GM21526 (cell line): ENCODE measurements at regions not wholly inside any gene's neighbourhood (a gene's known extent, or its start where the extent isn't known, plus 50 kb on each side); places are given as distances from the start of the nearest gene placed in this dataset.

Experiments used
- ATAC-seq: cut with Tn5 transposase; IDR thresholded peaks from one replicate; pipeline ENCODE4 v1.9.1; 2021; ENCODE audit warnings: moderate library complexity; ENCODE audit not compliant: unreplicated experiment, low FRiP score

DNA sequence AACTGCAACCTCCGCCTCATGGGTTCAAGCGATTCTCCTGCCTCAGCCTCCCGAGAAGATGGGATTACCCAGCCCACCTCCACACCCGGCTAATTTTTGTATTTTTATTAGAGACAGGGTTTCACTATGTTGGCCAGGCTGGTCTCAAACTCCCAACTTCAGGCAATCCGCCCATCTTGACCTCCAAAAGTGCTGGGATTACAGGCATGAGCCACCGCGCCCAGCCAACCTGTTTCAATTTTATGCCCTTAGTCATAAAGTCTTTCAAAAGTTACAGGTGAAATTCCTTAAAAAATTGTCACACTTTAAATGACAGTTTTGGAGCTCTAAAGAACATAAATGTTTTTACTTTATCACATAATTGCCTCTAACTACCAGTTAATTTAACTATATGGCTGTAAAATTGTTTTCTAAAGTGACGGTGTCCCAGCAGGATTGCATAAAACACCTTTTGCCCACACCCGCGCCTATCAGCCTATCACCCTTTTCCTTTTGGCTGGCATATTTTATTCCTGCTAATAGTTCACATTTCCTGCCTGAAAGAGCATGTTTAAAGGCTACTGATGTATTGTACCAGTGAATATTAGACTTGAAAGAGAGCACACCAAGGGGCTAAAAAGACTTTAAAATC lies 164.2 kb upstream of the SEMA6D start:
- no peak for ATAC-seq

DNA sequence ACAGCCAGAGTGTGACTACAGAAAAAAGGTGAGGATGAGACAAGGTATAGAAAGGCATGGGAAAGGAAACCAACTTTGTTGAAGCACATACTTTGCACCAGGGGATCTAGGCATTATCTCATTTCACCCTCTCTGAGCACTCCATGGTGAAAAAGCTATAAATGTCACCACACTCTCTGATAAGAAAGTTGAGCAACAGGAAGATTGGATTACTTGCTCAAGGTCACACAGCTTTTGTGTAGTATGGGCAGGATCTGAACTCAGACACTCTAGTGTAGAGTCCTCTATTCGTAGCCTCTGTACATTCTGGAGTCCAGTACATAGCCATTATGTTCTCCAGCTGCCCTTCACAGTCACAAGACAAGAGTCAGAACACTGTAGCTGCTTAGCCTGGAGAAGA lies 163.4 kb upstream of the SEMA6D start:
- no peak for ATAC-seq

DNA sequence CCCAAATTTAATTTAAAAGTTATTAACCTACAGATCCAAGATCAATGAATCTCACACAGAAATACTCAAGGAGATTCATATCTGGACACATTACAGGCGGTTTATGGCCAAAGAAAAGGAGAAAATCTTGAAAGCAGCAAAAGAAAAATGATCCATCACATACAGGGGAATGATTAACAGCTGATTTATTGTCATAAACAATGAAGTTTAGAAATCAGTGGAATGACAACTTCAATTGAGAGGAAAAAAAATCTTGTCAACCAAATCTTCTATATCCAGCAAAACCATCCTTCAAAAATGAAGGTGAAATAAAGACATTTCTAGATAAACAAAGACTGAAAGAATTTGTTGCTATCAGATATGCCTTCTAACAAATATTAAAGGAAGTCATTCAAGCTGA lies 156.2 kb upstream of the SEMA6D start:
- no peak for ATAC-seq

DNA sequence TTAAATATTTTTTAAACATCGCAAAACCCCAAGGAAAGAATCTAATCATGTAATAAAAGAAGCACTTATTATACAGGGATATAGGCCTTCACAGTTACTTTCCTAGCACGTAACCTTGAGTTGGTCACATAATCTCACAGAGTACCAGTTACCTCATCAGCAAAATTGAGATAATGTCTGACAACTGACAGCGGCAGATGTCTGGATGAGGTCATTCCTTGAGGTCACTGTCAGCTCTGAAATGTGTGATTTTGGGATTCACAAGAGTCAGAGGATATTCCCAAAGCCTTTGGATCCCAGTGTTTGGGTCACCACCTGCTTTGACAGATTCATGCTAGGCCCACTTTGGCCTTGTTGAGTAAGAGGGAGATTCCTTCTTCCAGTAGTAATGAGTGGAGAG lies 151.4 kb upstream of the SEMA6D start:
- no peak for ATAC-seq

DNA sequence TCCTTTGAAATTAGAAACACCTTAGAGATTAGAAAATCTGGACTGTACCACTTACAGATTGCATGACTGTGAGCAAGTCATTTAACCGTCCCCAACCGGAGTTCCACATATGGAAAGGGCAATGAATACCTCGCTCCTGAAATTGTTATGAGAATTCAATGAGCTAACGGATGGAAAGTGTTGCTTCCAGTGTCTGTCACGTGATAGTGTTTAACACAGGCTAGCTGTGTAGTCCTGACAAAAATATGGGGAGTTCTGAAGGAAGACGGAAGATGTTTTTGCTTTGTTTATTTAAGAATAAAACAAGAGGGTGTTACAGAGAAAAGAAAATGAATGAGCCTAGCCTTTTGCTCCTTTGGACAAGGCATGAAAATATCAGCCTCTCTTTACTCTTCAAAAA lies 150.7 kb upstream of the SEMA6D start:
- no peak for ATAC-seq

DNA sequence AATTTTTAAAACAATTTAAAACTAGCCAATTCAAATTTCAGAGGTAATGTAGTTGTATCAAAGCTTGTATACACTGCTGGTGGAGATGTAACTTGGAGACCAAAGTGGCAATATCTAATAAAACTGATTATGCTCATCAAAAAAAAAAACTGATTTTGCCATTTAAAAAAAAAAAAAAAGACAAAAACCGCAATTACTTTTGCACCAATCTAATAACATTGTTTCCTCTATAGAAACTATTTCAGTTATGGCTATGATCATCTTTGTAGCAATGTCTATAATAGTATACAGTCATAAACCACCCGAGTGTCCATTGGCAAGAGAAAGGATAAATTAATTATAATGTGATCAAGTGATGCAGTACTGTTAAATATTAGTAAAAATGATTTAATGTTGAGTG lies 149.3 kb upstream of the SEMA6D start:
- no peak for ATAC-seq

DNA sequence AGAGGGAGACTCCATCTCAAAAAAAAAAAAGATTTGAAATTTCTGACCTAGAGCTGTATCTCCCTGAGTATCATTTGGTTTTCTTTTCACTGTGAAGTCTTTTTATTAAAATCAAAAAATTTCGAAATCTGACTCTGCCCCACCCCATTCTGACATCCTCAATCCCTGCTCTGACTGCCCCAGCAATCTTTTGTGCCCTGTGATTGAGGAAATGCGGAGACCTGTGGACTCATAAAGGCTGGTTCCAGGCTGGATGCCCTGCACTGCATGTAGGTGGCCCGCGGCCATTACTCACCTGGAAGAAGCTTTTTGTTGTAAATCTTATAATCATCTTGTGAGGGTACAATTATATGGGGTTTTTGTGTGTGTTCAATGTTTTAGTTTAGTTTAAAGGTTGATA lies 147.3 kb upstream of the SEMA6D start:
- no peak for ATAC-seq

DNA sequence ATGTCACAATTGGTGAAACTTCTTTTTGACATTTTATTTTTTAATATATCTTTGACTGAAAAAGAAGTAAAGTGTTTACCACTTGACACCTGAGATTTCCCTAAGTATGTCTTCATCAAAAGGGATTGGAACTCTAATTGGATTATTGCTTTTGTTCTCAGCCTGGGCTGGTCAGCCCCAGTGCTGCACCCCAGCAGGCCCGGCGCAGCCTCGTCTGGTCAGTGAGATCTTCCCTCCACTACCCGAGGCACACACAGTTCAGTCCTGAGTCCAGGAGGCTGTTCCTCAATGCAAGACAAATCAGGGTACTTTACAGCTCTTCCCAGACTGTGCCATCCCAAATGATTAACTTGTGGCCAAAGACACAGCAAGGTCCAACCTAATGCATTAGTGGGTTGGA lies 146.9 kb upstream of the SEMA6D start:
- no peak for ATAC-seq

DNA sequence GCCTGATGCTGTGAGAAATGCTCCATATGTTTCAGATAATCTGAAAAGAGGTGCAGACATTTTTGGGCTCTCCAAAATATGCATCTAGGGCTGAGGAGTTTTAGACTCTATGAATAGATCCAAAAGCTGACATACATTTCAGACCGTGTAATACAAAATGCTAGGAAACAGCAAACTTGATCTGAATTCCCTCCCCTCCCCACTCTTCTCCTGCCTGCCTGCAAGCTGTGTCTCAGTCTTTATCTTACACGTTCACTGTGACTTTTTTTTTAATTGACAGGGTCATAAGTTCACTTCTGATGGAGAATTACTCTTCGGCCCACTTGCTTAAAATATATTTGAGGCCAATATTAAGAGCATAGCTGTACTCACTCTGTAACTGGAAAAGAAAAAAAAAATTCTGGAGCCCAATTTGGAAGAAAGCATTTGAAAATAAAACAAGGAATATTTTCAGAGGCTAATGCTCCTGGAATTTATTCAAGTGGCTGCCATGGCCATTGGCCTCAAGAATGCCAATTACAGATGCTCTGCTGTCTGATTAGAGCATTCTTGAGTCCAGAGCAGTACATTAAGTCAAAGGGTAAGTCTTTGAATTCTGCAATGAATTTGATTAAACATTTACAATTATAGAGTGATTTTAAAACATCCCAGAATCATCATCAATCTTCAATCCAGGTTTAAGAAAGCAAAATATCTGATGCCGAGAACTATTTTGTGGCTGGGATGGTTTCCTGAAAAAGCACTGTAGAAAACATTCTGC lies 146.2 kb upstream of the SEMA6D start:
- no peak for ATAC-seq

DNA sequence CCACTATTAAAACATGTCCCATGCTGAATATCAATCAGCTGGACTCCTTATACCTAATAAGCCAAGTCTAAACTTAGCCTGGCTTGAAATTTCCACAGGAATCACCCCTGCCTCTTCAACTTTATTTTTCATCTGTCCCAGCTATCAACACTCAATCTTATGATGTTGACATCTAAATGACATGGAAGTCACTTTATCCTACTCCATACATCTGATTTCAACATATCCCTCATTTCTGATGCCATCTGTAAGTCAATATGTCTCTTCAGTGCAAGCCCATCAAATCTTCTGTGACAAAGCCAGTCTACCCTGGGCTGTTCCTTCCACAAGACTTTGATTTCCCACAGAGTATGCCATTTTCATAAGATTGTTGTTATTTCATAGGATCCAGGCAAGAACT lies 143.6 kb upstream of the SEMA6D start:
- ATAC-seq = no peak

DNA sequence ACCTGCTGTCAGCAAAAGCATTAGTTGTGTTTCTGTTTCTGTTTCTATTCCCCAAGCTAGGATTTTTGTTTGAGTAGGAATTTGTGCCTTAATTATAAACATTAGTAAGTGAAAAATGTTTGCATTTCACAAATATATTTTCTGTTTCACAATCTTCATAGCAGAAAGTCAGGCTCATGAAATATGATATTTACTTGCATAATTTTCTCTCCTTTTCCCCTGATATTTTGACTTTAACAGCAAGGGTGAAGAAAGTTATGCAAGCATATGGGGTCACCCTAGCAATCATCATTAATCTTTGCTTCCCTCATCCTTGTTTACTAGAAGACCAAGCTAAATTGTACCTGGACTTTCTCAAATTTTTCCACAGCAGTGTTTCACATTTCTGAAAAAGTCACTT lies 140.3 kb upstream of the SEMA6D start:
- no peak for ATAC-seq

DNA sequence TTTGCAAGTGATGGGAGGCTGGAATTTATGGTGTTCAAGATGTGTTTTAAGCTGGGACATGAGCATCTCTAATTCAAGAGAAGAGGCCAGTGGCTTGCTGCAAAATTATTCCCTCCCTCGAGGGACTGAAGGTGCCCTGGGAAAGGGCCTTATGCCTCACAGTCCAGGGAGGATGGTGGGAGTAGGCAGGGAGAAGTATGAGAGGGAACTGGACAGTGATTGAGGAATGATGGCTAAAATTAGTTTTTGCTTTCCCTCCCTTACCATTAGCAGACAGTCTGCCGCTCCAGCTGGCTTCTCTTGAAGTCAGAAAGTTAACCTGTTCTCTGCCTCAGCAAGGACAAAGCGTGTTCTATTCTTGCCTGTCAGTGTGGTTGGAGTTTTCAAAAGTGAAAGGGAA lies 139.8 kb upstream of the SEMA6D start:
- ATAC-seq = no peak

DNA sequence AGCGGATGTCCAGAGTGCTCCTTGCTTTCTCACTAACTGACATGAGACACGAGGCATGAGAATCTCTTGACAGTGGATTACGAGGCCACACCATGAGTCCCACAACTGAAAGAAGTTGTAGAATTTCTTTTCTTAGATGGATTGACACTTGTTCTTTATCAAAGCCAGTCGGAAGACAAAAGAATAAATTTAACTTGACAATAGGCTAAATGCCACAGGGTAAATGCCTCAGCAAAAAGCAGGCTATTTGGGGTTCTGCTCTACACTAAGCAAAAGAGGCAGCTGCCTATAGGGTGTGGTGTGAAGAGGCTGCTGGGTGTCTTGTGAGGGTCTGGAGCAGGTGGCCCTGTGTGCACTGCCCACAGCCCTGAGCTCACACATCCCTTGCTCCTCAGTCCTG lies 135.1 kb upstream of the SEMA6D start:
- ATAC-seq = no peak

DNA sequence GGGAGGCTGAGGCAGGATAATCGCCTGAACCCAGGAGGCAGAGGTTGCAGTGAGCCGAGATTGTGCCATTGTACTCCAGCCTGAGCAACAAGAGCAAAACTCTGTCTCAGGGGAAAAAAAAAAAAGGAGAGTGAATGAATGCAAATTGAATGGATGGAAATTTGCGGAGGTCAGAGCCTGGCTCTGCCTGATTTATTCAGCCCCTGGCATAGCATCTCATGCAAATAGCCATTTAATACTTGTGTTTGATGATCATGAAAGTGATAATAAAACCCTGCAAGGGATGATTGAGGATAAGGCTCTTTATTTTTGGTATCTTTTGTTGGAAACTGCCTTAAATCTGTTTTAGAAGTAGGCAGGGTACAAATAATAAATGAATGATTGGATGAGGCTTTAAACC lies 133.0 kb upstream of the SEMA6D start:
- no peak for ATAC-seq

DNA sequence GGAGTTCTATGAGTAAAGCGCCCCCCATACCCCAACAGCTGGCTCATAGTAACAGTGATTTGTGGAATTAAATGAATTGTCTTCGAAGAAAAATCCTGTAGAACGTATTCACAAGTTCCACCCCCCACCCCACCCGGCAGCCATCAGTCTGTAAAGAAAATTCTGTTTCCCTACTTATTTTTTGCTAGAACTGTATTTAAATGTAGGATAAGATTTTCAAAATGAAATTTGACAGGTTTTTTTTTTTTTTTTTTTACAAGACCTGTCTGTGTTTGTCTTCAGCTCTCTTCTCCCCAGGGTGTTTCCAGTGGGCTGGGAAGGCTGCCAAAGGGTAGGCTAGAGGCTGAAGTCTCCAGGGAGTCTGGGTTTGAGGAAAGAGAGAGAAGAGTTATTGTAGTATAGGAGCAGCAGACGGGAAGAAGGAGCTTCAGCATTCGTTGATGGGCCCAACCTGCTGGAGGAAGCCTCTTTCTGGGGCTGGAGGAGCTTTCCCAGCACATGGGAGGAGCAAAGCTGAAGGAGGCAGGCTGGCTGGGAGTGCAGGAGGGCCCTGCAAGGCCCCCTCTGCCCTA lies 130.6 kb upstream of the SEMA6D start:
- ATAC-seq = no peak

DNA sequence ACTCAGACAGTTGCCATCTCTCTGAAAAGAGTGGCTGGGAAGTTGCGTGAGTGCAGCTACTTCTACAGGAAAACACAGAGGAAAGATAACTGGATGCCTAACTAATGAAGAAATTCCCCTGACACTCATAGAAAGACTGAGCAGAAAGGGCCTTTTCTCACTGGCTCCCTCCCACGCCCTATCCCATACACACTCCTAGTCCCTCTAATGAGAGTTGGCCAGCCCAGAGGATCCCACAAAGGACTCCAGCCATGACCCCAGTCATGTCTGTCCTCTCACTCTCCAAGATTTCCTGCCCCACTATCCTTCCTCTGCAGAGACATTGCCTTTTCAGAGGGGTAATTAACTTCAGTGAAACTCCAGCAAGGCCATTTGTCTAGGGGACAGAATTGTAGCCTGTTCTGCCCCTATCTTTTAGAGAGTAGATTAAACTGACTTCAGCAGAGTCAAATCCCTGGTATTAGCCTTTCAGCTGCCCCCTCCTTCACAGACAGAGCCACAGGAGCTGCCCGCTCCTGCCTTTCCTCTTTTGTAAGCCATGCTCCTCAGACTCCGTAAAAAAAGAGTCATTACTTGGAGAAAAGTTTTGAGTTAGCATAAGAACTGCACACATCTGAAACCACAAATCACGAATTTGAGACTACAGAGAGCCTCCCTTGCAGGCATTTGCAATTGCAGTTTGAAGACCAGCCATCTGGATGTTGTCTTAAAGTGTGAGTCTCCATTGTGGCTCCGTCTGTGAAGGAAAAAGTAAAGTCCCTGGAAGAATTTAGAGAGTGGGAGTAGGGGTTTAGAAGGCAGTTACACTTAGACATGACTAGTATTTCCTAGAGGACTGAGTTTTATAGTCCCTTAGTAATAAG lies 129.1 kb upstream of the SEMA6D start:
- ATAC-seq = no peak

DNA sequence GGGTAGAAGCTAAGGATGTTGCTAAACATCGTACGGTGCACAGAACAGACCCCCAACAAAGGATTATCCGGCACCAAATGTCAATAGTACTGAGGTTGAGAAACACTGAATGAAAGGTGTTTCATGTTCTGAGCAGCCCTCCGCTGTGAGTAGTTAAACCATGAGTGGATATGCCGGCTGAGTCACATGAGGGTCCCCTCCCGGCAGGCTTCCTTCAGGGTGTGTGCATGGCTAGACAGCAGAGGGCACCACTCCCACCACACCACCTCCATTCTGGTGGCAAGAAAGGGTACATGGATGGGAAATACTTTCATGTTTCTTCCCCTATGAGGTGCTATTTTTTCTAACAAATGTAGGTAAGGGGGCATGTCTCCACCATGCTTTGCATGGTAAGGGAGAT lies 128.3 kb upstream of the SEMA6D start:
- ATAC-seq = no peak

DNA sequence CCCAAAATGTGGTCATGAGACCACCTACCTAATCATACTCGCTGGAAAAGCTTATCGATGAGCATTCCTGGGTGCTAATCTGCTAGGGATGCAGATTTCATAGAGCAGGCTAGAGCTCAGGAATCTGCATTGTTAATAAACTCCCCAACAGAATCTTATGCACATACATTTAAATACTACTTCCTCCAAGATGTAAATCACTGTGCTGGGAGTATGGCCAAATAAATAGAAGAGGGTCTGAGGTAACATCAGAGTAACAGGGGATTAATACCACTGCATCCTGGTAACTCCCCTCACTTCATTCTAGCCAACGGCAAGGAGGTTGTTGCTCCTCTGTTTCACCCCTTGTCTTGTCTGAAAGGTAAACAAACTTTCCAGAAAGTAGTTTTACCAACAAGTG lies 118.3 kb upstream of the SEMA6D start:
- ATAC-seq = no peak

DNA sequence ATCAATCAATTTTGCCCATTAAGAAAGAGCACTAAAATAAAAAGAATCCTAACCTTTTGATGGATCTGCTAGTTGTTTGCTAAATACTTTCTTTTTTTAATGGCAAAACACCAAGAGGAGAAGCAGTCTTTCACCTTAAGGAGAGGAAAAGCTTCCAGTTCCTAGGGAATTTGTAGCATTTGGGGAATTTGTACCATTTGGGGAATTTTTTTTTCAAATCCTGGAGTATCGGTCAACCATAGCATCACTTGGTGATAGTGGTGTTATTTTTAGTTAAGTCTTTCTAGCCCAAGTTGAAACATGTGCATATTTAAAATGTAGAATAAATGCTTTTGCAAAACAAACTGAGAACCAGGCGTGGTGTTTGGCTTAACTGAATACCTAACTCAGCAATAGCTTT lies 117.5 kb upstream of the SEMA6D start:
- ATAC-seq = no peak

DNA sequence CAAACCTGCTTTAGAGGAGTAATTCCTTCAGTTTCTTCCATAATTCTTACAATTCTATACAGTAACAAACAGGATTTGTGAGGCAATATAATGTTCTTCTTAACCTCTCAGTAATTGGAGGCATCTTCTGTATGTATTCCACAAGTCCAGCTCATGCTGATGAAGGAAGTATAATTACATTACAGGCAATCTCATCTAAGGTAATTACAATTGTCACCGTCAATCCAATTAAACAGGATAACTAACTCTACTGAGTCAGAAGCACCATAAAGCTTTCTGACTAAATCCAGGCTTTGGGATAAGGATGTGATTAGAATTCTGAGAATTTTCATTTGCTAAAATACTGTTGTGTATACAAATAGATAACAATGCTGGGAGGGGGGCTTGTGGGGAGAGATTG lies 115.2 kb upstream of the SEMA6D start:
- ATAC-seq = no peak

DNA sequence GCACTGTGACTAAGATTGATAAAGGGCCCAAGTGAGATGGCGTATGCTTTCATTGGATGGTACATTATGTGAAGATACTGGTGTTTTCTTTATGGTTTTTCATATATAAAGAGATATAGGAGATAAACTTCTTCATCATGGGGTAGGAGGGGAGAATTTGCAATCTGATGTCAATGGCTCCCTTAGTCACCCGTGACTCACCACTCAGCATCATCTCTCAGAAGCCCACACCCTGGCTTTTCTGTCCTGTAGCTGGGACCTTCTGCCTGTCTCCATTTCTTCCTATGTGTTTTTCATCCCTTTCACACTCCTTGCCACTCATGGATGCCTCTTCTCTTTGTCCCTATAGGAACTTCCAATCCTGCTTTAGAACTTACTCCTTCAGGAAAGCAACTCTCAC lies 114.3 kb upstream of the SEMA6D start:
- ATAC-seq = no peak
